Upper lobe of left lung (tissue), 6 donors: ENCODE measurements at regions not wholly inside any gene's neighbourhood (a gene's known extent, or its start where the extent isn't known, plus 50 kb on each side); places are given as distances from the start of the nearest gene placed in this dataset.
A peak's percentile ranks its signal among the peaks of the same experiment; 100 is the strongest.
"Not testable (repeated sequence)": the region's sequence is repeated elsewhere in the genome, so short reads cannot be mapped to it uniquely, and the experiment has no call there.

Experiments used
- ATAC-seq, 2 donors: fragments of 200-7000 bp; cut with Tn5 transposase; one replicate each; pipeline ENCODE4 v1.9.1; 2022; ENCODE audit warnings: mild to moderate bottlenecking in 2 of 2, moderate library complexity in 2 of 2; ENCODE audit not compliant: low FRiP score in 2 of 2
- DNase-seq, 2 donors: peaks; one replicate each; pipeline ENCODE4 v3.0.0-alpha.2; 2019 to 2020
- H3K27ac ChIP-seq, 4 donors: fragments of 200-600 bp; sonication (generic); one replicate each; pipeline ENCODE4 v1.5.1; 2016 to 2019
- H3K27me3 ChIP-seq, 4 donors: fragments of 200-600 bp; sonication (generic); one replicate each; pipeline ENCODE4 v1.5.1; 2017 to 2019
- H3K36me3 ChIP-seq, 4 donors: fragments of 200-600 bp; sonication (generic); one replicate each; pipeline ENCODE4 v1.5.1; 2016 to 2019
- H3K4me1 ChIP-seq, 4 donors: fragments of 200-600 bp; sonication (generic); one replicate each; pipeline ENCODE4 v1.5.1; 2018 to 2019
- H3K4me3 ChIP-seq, 4 donors: fragments of 200-600 bp; sonication (generic); one replicate each; pipeline ENCODE4 v1.5.1; 2017 to 2019; ENCODE audit warnings: mild to moderate bottlenecking in 2 of 4, moderate library complexity in 1 of 4
- H3K9me3 ChIP-seq, 4 donors: fragments of 200-600 bp; sonication (generic); one replicate each; pipeline ENCODE4 v1.5.1; 2018 to 2019
- CTCF ChIP-seq, 6 experiments: fragments of 450-650 bp in 4 of 6; fragments of 200-600 bp in 2 of 6; sonication (generic) in 2 of 6; IDR thresholded peaks; one replicate each; pipeline ENCODE4 v1.5.1; 2016 to 2019; ENCODE audit warnings: antibody characterized with exemption in 6 of 6
- EP300 ChIP-seq, 4 donors: sonication (generic); formaldehyde crosslinking; IDR thresholded peaks; one replicate each; pipeline ENCODE4 v1.5.1; 2017; ENCODE audit warnings: antibody characterized with exemption in 4 of 4, control low read depth in 2 of 4
- POLR2A ChIP-seq, 4 donors: fragments of 450-650 bp; IDR thresholded peaks; one replicate each; pipeline ENCODE4 v1.5.1; 2016 to 2017; ENCODE audit warnings: antibody characterized with exemption in 4 of 4, mild to moderate bottlenecking in 2 of 4
- POLR2AphosphoS5 ChIP-seq, 2 donors: sonication (generic); formaldehyde crosslinking; IDR thresholded peaks; one replicate each; pipeline ENCODE4 v1.5.1; 2017; ENCODE audit warnings: antibody characterized with exemption in 2 of 2
- WGBS, 2 donors: methylation state at CpG; one replicate each; pipeline ENCODE4 v1.1.5; 2017 to 2018; 5-methylcytosine and 5-hydroxymethylcytosine counted together
- donor health status: DM: no; HTN: no; CAD: no; lungs with moderate emphysema.
- donor health status: DM: no; HTN: yes; CAD: no; lungs with severe emphysema.

- Histone ChIP-seq H3K36me3 (no peaks in the 10 kb centered on the region), H3K4me3 (no peak overlapping the region), H3K4me1 (peaks cover 2 to 13% (median 7%) of the 10 kb centered on the region in 4 donors), H3K27ac (peak overlapping the region in 2 of 4 donors; percentile 9 to 49), H3K9me3 (peaks cover 0 to 7% (median 6%) of the 10 kb centered on the region in 4 donors), H3K27me3 (no peaks in the 10 kb centered on the region)
- 88 to 92% methylated on average over 2 of the region's 2 CpGs for WGBS, 2 donors
- DNase-seq (no peak), ATAC-seq (peak; percentile 63 to 94)
- TF ChIP-seq POLR2A (IDR thresholded peaks at IDR 0.05): no peak
- no peak for TF ChIP-seq EP300 (IDR thresholded peaks at IDR 0.05)
- TF ChIP-seq CTCF (IDR thresholded peaks at IDR 0.05): no peak
- no peak for TF ChIP-seq POLR2AphosphoS5 (IDR thresholded peaks at IDR 0.05)
Measured at GRCh38 chr3:177459401-177459800, 262.1 kb upstream of the TBL1XR1 start.

- Histone ChIP-seq H3K27me3 (no peaks in the 10 kb centered on the region), H3K27ac (no peak overlapping the region), H3K4me3 (no peak overlapping the region), H3K9me3 (peaks cover 0 to 7% (median 6%) of the 10 kb centered on the region in 4 donors), H3K36me3 (no peaks in the 10 kb centered on the region), H3K4me1 (peaks cover 2 to 17% (median 9%) of the 10 kb centered on the region in 4 donors)
- 48 to 54% methylated on average over 7 of the region's 7 CpGs for WGBS, 2 donors
- TF ChIP-seq EP300 (IDR thresholded peaks at IDR 0.05): no peak
- TF ChIP-seq POLR2AphosphoS5 (IDR thresholded peaks at IDR 0.05): no peak
- TF ChIP-seq POLR2A (IDR thresholded peaks at IDR 0.05): no peak
- TF ChIP-seq CTCF (IDR thresholded peaks at IDR 0.05): no peak
- no peak for ATAC-seq
- DNase-seq: no peak
Measured at GRCh38 chr3:177460047-177460446, 262.8 kb upstream of the TBL1XR1 start.

GRCh38 chr3:177461765-177462164 is 264.5 kb upstream of the TBL1XR1 start:
- Histone ChIP-seq H3K27ac (no peak overlapping the region), H3K36me3 (no peaks in the 10 kb centered on the region), H3K9me3 (peaks cover 0 to 7% (median 6%) of the 10 kb centered on the region in 4 donors), H3K4me1 (peaks cover 2 to 17% (median 9%) of the 10 kb centered on the region in 4 donors), H3K27me3 (no peaks in the 10 kb centered on the region), H3K4me3 (no peak overlapping the region)
- TF ChIP-seq CTCF (IDR thresholded peaks at IDR 0.05) (no peak), EP300 (IDR thresholded peaks at IDR 0.05) (no peak), POLR2AphosphoS5 (IDR thresholded peaks at IDR 0.05) (no peak), POLR2A (IDR thresholded peaks at IDR 0.05) (no peak)
- no peak for ATAC-seq
- DNase-seq: no peak
- WGBS, 2 donors: 94% methylated on average over 3 of the region's 3 CpGs

GRCh38 chr3:177463341-177463740 is 266.1 kb upstream of the TBL1XR1 start:
- H3K36me3 ChIP-seq, H3K4me3 ChIP-seq, H3K27me3 ChIP-seq, H3K9me3 ChIP-seq, H3K27ac ChIP-seq, DNase-seq, ATAC-seq: not testable (repeated sequence)
- WGBS, 2 donors: 97 to 100% methylated on average over 2 of the region's 2 CpGs
- H3K4me1 ChIP-seq: peaks cover 2 to 17% (median 9%) of the 10 kb centered on the region in 4 donors

- no peak for TF ChIP-seq POLR2A (IDR thresholded peaks at IDR 0.05)
- no peak for TF ChIP-seq POLR2AphosphoS5 (IDR thresholded peaks at IDR 0.05)
- no peak for TF ChIP-seq EP300 (IDR thresholded peaks at IDR 0.05)
- TF ChIP-seq CTCF (IDR thresholded peaks at IDR 0.05): no peak
- Histone ChIP-seq H3K36me3 (no peaks in the 10 kb centered on the region), H3K27me3 (no peaks in the 10 kb centered on the region), H3K4me1 (peaks cover 2 to 17% (median 9%) of the 10 kb centered on the region in 4 donors), H3K4me3 (no peak overlapping the region), H3K9me3 (no peaks in the 10 kb centered on the region), H3K27ac (no peak overlapping the region)
- no peak for ATAC-seq
- WGBS, 2 donors: 50 to 71% methylated on average over 6 of the region's 6 CpGs
- no peak for DNase-seq
Measured at GRCh38 chr3:177463863-177464262, 266.6 kb upstream of the TBL1XR1 start.
